Nephron (organoid): ENCODE measurements at regions not wholly inside any gene's neighbourhood (a gene's known extent, or its start where the extent isn't known, plus 50 kb on each side); places are given as distances from the start of the nearest gene placed in this dataset.

Experiments
- H3K27ac Mint-ChIP-seq, 3 experiments: 2 replicates each; pipeline ENCODE4 v1.8.0; 2020; ENCODE audit warnings: mixed read lengths in 3 of 3, mild to moderate bottlenecking in 2 of 3, moderate library complexity in 1 of 3
- H3K27me3 Mint-ChIP-seq: 2 replicates; pipeline ENCODE4 v1.8.0; 2021; ENCODE audit warnings: low read depth, mild to moderate bottlenecking, moderate library complexity, mixed read lengths
- H3K36me3 Mint-ChIP-seq: 2 replicates; pipeline ENCODE4 v1.8.0; 2020; ENCODE audit warnings: low read depth, mixed read lengths
- H3K4me1 Mint-ChIP-seq: 2 replicates; pipeline ENCODE4 v1.8.0; 2020; ENCODE audit warnings: mixed read lengths
- H3K4me3 Mint-ChIP-seq, 3 experiments: 2 replicates each; pipeline ENCODE4 v1.8.0; 2020; ENCODE audit warnings: mild to moderate bottlenecking in 3 of 3, mixed read lengths in 3 of 3, moderate library complexity in 2 of 3
- H3K9me3 Mint-ChIP-seq: 2 replicates; pipeline ENCODE4 v1.8.0; 2020; ENCODE audit warnings: mixed read lengths
- CTCF ChIP-seq, 3 experiments: fragments of 200-600 bp; sonication (generic); IDR thresholded peaks; one replicate each; pipeline ENCODE4 v1.5.0; 2021; ENCODE audit warnings: antibody characterized with exemption in 3 of 3; ENCODE audit not compliant: unreplicated experiment in 3 of 3

GRCh38 chr3:73933585-73933984 is 308.8 kb upstream of the PDZRN3 start:
- Mint-ChIP-seq H3K27ac (no peak overlapping the region), H3K4me3 (no peak overlapping the region)
- no peak for TF ChIP-seq CTCF (IDR thresholded peaks at IDR 0.05; ENCODE audit: unreplicated experiment in 3 of 3)

GRCh38 chr3:73927203-73927570 is 302.4 kb upstream of the PDZRN3 start:
- Mint-ChIP-seq H3K27me3 (peaks cover 4% of the 10 kb centered on the region), H3K36me3 (no peaks in the 10 kb centered on the region), H3K27ac (no peak overlapping the region), H3K4me3 (no peak overlapping the region), H3K9me3 (no peaks in the 10 kb centered on the region), H3K4me1 (peaks cover 6% of the 10 kb centered on the region)
- TF ChIP-seq CTCF (IDR thresholded peaks at IDR 0.05; ENCODE audit: unreplicated experiment in 3 of 3): no peak

More at GRCh38 chr3:73933585-73933984, 308.8 kb upstream of the PDZRN3 start:
- peaks cover 4% of the 10 kb centered on the region for H3K27me3 Mint-ChIP-seq
- H3K9me3 Mint-ChIP-seq: no peaks in the 10 kb centered on the region
- H3K36me3 Mint-ChIP-seq: no peaks in the 10 kb centered on the region
- no peaks in the 10 kb centered on the region for H3K4me1 Mint-ChIP-seq

- TF ChIP-seq CTCF (IDR thresholded peaks at IDR 0.05; ENCODE audit: unreplicated experiment in 3 of 3): no peak
- H3K27ac Mint-ChIP-seq: no peak overlapping the region
- H3K4me1 Mint-ChIP-seq: peaks cover 6% of the 10 kb centered on the region
- no peak overlapping the region for H3K4me3 Mint-ChIP-seq
- H3K27me3 Mint-ChIP-seq: peaks cover 4% of the 10 kb centered on the region
- no peaks in the 10 kb centered on the region for H3K9me3 Mint-ChIP-seq
- no peaks in the 10 kb centered on the region for H3K36me3 Mint-ChIP-seq
Observed at GRCh38 chr3:73926360-73927202, 301.8 kb upstream of the PDZRN3 start.

GRCh38 chr3:73925011-73925410 is 300.3 kb upstream of the PDZRN3 start:
- Mint-ChIP-seq H3K9me3 (no peaks in the 10 kb centered on the region), H3K27ac (no peak overlapping the region), H3K4me1 (peaks cover 6% of the 10 kb centered on the region), H3K36me3 (no peaks in the 10 kb centered on the region), H3K27me3 (peaks cover under 1% of the 10 kb centered on the region), H3K4me3 (no peak overlapping the region)
- TF ChIP-seq CTCF (IDR thresholded peaks at IDR 0.05; ENCODE audit: unreplicated experiment in 3 of 3): no peak

GRCh38 chr3:73924048-73924447 is 299.3 kb upstream of the PDZRN3 start:
- Mint-ChIP-seq H3K4me3 (no peak overlapping the region), H3K36me3 (no peaks in the 10 kb centered on the region), H3K4me1 (peaks cover 6% of the 10 kb centered on the region), H3K27ac (no peak overlapping the region), H3K27me3 (no peaks in the 10 kb centered on the region), H3K9me3 (peaks cover 3% of the 10 kb centered on the region)
- TF ChIP-seq CTCF (IDR thresholded peaks at IDR 0.05; ENCODE audit: unreplicated experiment in 3 of 3): no peak

GRCh38 chr3:73917643-73918042 is 292.9 kb upstream of the PDZRN3 start:
- no peak overlapping the region for H3K4me3 Mint-ChIP-seq
- no peak for TF ChIP-seq CTCF (IDR thresholded peaks at IDR 0.05; ENCODE audit: unreplicated experiment in 3 of 3)
- H3K36me3 Mint-ChIP-seq: no peaks in the 10 kb centered on the region
- no peaks in the 10 kb centered on the region for H3K4me1 Mint-ChIP-seq
- H3K27me3 Mint-ChIP-seq: no peaks in the 10 kb centered on the region
- no peak overlapping the region for H3K27ac Mint-ChIP-seq
- peaks cover 3% of the 10 kb centered on the region for H3K9me3 Mint-ChIP-seq
